ENCODE measurements at regions not wholly inside any gene's neighbourhood (a gene's known extent, or its start where the extent isn't known, plus 50 kb on each side); places are given as distances from the start of the nearest gene placed in this dataset.

DNA sequence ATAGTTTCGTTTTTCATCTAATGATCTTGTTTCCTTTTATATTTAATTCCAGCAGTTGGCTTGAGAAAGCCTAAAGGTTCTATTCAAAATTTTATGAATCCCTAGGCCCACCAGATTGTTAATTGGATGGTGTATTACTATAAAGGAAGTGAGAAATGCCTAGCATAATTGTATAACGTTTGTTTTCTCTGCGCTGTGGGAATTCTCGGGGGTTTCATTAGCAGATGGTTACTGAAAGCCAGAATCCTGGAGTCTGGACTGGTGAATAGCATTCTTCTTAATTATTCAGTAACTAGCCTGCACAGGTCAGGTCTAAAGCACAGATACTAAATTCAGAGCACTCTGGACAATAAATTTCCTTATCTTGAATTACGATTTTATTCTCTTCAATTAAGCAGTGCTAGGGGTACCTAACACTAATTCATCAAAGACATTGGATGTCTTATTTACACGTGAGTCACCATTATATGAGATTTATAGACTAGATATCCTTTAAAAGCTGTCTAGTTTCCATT, 459.4 kb downstream of the DTHD1 start:
- no peaks in the 10 kb centered on the region for H3K4me1 ChIP-seq (ENCODE audit: low read depth)
- no peaks in the 10 kb centered on the region for H3K36me3 ChIP-seq
- TF ChIP-seq, protein P1, sequence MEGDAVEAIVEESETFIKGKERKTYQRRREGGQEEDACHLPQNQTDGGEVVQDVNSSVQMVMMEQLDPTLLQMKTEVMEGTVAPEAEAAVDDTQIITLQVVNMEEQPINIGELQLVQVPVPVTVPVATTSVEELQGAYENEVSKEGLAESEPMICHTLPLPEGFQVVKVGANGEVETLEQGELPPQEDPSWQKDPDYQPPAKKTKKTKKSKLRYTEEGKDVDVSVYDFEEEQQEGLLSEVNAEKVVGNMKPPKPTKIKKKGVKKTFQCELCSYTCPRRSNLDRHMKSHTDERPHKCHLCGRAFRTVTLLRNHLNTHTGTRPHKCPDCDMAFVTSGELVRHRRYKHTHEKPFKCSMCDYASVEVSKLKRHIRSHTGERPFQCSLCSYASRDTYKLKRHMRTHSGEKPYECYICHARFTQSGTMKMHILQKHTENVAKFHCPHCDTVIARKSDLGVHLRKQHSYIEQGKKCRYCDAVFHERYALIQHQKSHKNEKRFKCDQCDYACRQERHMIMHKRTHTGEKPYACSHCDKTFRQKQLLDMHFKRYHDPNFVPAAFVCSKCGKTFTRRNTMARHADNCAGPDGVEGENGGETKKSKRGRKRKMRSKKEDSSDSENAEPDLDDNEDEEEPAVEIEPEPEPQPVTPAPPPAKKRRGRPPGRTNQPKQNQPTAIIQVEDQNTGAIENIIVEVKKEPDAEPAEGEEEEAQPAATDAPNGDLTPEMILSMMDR (IDR thresholded peaks at IDR 0.05; ENCODE audit: low read depth, low read length): no peak
- no peak overlapping the region for H3K4me3 ChIP-seq
- DNase-seq (ENCODE audit: low read depth in 1 of 2, low spot score in 1 of 2): no peak
- no peak overlapping the region for H3K27ac ChIP-seq
- H3K9me3 ChIP-seq (ENCODE audit: low read depth): no peaks in the 10 kb centered on the region
- H3K27me3 ChIP-seq: no peaks in the 10 kb centered on the region

DNA sequence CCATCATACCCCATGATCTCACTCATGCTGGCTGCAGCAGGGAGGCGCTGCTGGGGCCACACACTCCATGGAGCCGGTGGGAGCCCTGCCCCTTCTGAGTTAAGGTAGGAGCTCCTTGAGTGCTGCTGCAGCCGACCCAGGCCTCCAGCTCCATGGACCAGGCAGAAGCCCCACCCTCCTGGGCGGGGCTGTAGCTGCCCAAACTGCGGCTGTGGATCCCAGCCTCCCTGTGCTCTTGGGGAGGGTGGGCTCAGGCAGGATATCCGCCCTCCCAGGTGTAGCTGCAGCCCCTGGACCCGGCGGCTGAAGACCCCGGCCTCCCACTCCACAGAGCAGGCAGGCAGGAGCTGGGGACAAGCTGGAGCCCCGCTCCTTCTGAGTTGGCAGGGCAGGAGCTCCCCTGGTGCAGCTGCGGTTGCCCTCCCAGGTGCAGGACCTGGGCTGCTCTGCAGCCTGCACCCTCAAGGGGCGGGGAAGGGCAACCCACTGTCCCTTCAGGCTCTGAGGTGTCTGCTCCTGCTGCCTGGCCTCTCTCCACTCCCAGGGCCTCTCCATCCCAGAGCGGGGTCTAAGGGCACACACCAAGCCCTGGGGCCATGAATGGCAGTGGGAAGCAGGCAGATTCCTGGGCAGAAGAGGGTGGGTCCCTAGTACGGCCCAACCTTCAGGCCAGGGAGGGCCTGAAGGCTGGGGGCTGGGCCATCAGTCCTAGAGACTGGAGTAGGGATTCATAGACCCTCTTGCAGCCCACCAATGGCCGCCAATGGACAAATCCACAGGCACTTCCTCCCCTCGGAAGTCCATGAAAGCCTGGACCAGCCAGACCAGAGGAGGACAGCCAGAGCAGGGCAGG, 466.1 kb downstream of the DTHD1 start:
- Histone ChIP-seq H3K27ac (no peak overlapping the region), H3K9me3 (ENCODE audit: low read depth) (no peaks in the 10 kb centered on the region), H3K36me3 (no peaks in the 10 kb centered on the region), H3K27me3 (no peaks in the 10 kb centered on the region), H3K4me3 (no peak overlapping the region), H3K4me1 (ENCODE audit: low read depth) (no peaks in the 10 kb centered on the region)
- TF ChIP-seq, protein P1 (IDR thresholded peaks at IDR 0.05; ENCODE audit: low read depth, low read length): no peak
- DNase-seq (ENCODE audit: low read depth in 1 of 2, low spot score in 1 of 2): no peak

DNA sequence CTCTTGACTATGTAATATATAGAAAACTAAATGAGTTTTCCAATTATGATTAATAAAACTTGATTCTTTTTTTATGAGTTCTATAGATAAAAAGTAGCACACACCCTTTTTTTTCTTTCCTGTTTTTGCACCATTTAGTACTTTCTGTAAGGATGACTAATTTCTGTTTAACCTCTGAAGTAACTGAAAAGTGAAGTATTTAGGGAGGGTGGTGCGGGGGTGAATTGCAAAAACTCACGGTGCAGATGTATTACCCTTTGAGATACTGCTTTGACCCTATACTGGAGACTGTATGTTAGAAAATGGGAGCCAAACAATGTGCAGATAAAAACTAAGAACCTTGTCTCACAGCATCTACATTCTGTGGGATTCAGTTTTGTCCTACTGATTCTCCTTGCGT, 471.6 kb downstream of the DTHD1 start:
- H3K36me3 ChIP-seq: no peaks in the 10 kb centered on the region
- no peaks in the 10 kb centered on the region for H3K9me3 ChIP-seq (ENCODE audit: low read depth)
- H3K27ac ChIP-seq: no peak overlapping the region
- no peak overlapping the region for H3K4me3 ChIP-seq
- H3K4me1 ChIP-seq (ENCODE audit: low read depth): no peaks in the 10 kb centered on the region
- TF ChIP-seq, protein P1 (IDR thresholded peaks at IDR 0.05; ENCODE audit: low read depth, low read length): no peak
- no peak for DNase-seq (ENCODE audit: low read depth in 1 of 2, low spot score in 1 of 2)
- H3K27me3 ChIP-seq: no peaks in the 10 kb centered on the region

DNA sequence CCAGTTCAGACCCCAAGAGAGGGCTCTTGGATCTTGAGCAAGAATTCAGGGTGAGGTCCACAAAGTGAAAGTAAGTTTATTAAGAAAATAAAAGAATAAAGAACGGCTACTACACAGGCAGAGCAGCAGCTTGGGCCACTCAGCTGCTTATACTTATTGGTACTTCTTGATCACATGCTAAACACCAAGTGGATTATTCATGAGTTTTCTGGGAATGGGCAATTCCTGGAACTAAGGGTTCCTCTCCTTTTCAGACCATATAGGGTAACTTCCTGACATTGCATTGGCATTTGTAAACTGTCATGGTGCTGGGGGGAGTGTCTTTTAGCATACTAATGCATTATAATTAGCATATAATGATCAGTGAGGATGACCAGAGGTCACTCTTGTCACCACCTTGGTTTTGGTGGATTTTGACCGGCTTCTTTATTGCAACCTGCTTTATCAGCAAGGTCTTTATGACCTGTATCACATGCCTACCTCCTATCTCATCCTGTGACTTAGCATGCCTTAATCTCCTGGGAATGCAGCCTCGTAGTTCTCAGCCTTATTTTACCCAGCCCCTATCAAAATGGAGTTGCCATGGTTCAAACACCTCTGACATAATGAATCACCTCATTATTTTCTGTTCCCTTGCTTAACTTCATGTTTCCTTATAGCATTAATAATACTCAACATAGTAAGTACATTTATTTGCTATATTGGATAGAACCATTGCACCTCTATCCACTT, 476.3 kb downstream of the DTHD1 start:
- H3K27ac ChIP-seq: no peak overlapping the region

More for the DNA sequence above, 476.3 kb downstream of the DTHD1 start:
- Histone ChIP-seq H3K27me3 (no peaks in the 10 kb centered on the region), H3K4me3 (no peak overlapping the region), H3K4me1 (ENCODE audit: low read depth) (no peaks in the 10 kb centered on the region), H3K9me3 (ENCODE audit: low read depth) (no peaks in the 10 kb centered on the region), H3K36me3 (no peaks in the 10 kb centered on the region)
- TF ChIP-seq, protein P1 (IDR thresholded peaks at IDR 0.05; ENCODE audit: low read depth, low read length): no peak
- no peak for DNase-seq (ENCODE audit: low read depth in 1 of 2, low spot score in 1 of 2)
